NT2/D1 (cell line): ENCODE measurements at regions not wholly inside any gene's neighbourhood (a gene's known extent, or its start where the extent isn't known, plus 50 kb on each side); places are given as distances from the start of the nearest gene placed in this dataset.

ENCODE experiments used
- DNase-seq: peaks from one replicate; pipeline ENCODE4 v3.0.0-alpha.2; 2011; ENCODE audit warnings: low read depth, low spot score
- H3K27me3 ChIP-seq: 2 replicates; pipeline ENCODE4 v1.6.0; 2011; ENCODE audit warnings: mild to moderate bottlenecking; ENCODE audit not compliant: insufficient read length, insufficient read depth
- H3K36me3 ChIP-seq: 2 replicates; pipeline ENCODE4 v1.6.1; 2011; ENCODE audit warnings: mild to moderate bottlenecking, low read length, mixed read lengths; ENCODE audit not compliant: insufficient read depth, insufficient read length
- H3K4me1 ChIP-seq: 2 replicates; pipeline ENCODE4 v1.5.1; 2011; ENCODE audit not compliant: insufficient read depth, insufficient read length
- H3K4me3 ChIP-seq: 2 replicates; pipeline ENCODE4 v1.5.1; 2011; ENCODE audit warnings: low read depth; ENCODE audit not compliant: insufficient read length
- H3K9ac ChIP-seq: 2 replicates; pipeline ENCODE4 v1.6.0; 2011; ENCODE audit warnings: low read depth; ENCODE audit not compliant: insufficient read length
- H3K9me3 ChIP-seq: 2 replicates; pipeline ENCODE4 v1.5.1; 2011; ENCODE audit warnings: mild to moderate bottlenecking, low read length; ENCODE audit not compliant: insufficient read depth
- SUZ12 ChIP-seq: IDR thresholded peaks from 2 replicates; pipeline ENCODE4 v1.6.1; 2011; ENCODE audit not compliant: insufficient read length, insufficient read depth; ENCODE audit errors: extremely low read depth
- YY1 ChIP-seq: IDR thresholded peaks from 2 replicates; pipeline ENCODE4 v1.6.1; 2011; ENCODE audit not compliant: insufficient read length, insufficient read depth
- ZNF274 ChIP-seq: IDR thresholded peaks from 2 replicates; pipeline ENCODE4 v1.6.1; 2011; ENCODE audit warnings: mild to moderate bottlenecking, low read depth, low read length

DNA sequence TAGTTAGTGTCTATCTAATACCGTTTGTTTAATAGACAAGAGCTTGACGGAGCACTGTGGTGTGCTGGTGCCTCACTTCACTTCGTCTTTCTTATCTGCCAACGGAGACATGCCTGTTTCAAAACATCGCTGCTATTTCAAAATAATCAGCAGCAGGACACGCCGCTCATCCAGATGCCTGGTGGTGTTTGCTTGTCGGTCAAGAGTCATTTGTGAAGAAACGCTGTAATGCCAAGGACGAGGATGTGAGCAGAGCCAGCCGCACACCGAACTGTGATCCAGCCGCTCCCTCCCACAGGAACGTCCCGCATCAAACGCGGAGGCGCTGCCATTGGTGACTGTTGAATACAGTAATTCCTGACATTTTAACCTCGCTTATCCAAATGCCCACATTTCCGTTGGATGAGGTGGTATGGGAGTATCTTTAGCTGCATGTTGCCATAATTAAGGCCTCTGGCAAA lies 432.4 kb downstream of the FBXO15 start:
- TF ChIP-seq YY1 (no peak), SUZ12 (no peak), ZNF274 (no peak)
- Histone ChIP-seq H3K9ac (no peak overlapping the region), H3K36me3 (no peaks in the 10 kb centered on the region), H3K27me3 (no peaks in the 10 kb centered on the region), H3K9me3 (no peaks in the 10 kb centered on the region), H3K4me3 (no peak overlapping the region), H3K4me1 (no peaks in the 10 kb centered on the region)
- DNase-seq, result no peak

DNA sequence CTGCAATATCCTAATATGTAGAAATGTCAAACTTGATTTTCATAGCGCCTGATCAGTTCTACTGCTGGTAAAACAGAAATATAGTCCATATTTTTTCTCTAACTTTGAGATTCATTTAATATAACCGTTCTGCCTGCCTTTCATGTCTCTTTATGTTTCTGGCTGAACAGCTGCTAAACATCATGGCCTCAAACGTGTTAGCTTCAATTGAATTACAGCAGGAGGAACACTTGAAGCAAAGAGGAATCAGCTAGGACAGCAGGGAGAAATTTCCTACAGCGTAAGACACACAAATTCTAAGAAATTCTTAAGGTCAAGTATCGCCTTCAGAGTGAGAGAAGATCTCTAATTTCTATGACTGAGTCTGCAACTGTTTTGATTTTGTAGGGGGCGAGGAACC lies 433.2 kb downstream of the FBXO15 start:
- DNase-seq, result no peak
- H3K4me1 ChIP-seq, result no peaks in the 10 kb centered on the region
- no peak for TF ChIP-seq YY1
- TF ChIP-seq ZNF274, result no peak
- TF ChIP-seq SUZ12, result no peak
- no peaks in the 10 kb centered on the region for H3K9me3 ChIP-seq
- no peak overlapping the region for H3K9ac ChIP-seq
- no peaks in the 10 kb centered on the region for H3K27me3 ChIP-seq
- H3K4me3 ChIP-seq, result no peak overlapping the region
- no peaks in the 10 kb centered on the region for H3K36me3 ChIP-seq

GRCh38 chr18:73711256-73711655 lies 436.4 kb downstream of the FBXO15 start:
- Histone ChIP-seq H3K4me1 (no peaks in the 10 kb centered on the region), H3K27me3 (no peaks in the 10 kb centered on the region), H3K4me3 (no peak overlapping the region), H3K9ac (no peak overlapping the region), H3K9me3 (no peaks in the 10 kb centered on the region), H3K36me3 (no peaks in the 10 kb centered on the region)
- TF ChIP-seq SUZ12 (no peak), ZNF274 (no peak), YY1 (no peak)
- DNase-seq, result no peak

DNA sequence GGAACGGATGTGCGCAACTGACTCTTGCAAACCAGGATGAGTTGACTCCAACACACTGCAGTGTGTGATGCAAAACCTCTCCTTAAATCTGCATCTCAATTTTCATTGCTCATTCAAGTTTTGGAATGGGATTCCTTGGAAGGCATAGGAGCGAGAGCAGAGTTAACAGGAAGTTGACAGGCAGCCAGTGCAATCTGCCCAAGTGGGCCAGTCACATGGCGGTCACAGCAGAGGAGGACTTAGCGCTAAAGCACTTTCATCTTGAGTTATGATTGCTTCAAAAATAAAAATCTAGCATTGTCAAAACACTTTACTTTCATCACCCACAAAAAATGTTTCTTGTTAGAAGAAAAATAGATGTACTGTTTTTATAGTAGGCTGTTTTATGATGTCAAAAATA lies 439.0 kb downstream of the FBXO15 start:
- no peak for DNase-seq
- no peaks in the 10 kb centered on the region for H3K9me3 ChIP-seq
- H3K36me3 ChIP-seq, result no peaks in the 10 kb centered on the region
- no peak overlapping the region for H3K9ac ChIP-seq
- no peak overlapping the region for H3K4me3 ChIP-seq
- TF ChIP-seq SUZ12 (no peak), ZNF274 (no peak), YY1 (no peak)
- no peaks in the 10 kb centered on the region for H3K27me3 ChIP-seq
- no peaks in the 10 kb centered on the region for H3K4me1 ChIP-seq

- Histone ChIP-seq H3K9ac (no peak overlapping the region), H3K4me1 (no peaks in the 10 kb centered on the region), H3K9me3 (no peaks in the 10 kb centered on the region), H3K27me3 (no peaks in the 10 kb centered on the region), H3K4me3 (no peak overlapping the region), H3K36me3 (no peaks in the 10 kb centered on the region)
- no peak for TF ChIP-seq YY1
- TF ChIP-seq SUZ12, result no peak
- no peak for TF ChIP-seq ZNF274
- DNase-seq, result no peak
These were observed 440.6 kb downstream of the FBXO15 start for GRCh38 chr18:73707035-73707434.

DNA sequence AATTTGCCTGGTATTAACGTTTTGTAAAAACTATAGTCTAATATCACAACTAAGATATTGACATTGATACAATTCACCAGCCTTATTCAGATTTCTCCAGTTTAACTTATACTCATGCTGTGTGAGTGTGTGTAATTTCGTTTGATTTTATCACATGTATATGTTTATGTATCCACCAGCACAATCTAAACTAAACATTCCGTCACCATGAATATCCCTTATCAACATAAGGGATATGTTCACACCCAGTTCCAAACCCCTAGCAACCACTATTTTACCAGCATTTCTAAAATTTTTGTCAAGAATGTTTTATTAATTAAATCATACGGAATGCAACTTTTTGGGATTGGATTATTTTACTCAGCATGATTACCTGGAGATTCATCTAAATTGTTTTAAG lies 450.3 kb downstream of the FBXO15 start:
- no peak for DNase-seq
- H3K36me3 ChIP-seq, result no peaks in the 10 kb centered on the region
- no peak for TF ChIP-seq SUZ12
- no peak for TF ChIP-seq YY1
- TF ChIP-seq ZNF274, result no peak
- no peak overlapping the region for H3K9ac ChIP-seq
- H3K4me1 ChIP-seq, result no peaks in the 10 kb centered on the region
- H3K4me3 ChIP-seq, result no peak overlapping the region
- H3K27me3 ChIP-seq, result no peaks in the 10 kb centered on the region
- no peaks in the 10 kb centered on the region for H3K9me3 ChIP-seq

DNA sequence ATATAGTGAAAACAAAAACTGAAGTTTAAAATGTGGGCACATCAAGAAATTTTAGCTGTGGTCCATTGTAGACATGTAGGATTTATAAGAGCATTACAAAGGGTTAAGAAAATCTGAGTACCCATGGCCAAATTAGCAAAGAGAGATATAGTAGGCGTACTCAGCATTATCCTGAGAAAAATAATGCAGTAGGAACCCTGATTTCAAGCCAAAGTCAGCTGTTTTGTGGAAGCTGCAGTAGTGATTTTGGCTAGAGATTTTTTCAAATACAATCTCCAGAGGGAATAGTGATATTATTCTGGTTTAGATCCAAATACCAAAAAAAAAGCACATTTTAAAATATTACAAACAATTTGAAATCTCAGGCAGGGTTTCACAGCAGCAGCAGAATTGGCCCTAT lies 450.9 kb downstream of the FBXO15 start:
- Histone ChIP-seq H3K4me1 (no peaks in the 10 kb centered on the region), H3K9me3 (no peaks in the 10 kb centered on the region), H3K9ac (no peak overlapping the region), H3K36me3 (no peaks in the 10 kb centered on the region), H3K4me3 (no peak overlapping the region), H3K27me3 (no peaks in the 10 kb centered on the region)
- no peak for DNase-seq
- TF ChIP-seq YY1, result no peak
- TF ChIP-seq ZNF274, result no peak
- no peak for TF ChIP-seq SUZ12
